ENCODE measurements at regions not wholly inside any gene's neighbourhood (a gene's known extent, or its start where the extent isn't known, plus 50 kb on each side); places are given as distances from the start of the nearest gene placed in this dataset.

GRCh38 chr9:82131072-82131471, 142.5 kb downstream of the SPATA31D1 start:
- no peak overlapping the region for H4K5ac ChIP-seq (ENCODE audit: insufficient read length, low read depth, low read length)
- no peak overlapping the region for H2AFZ ChIP-seq (ENCODE audit: low read length)
- H3K23me2 ChIP-seq (ENCODE audit: insufficient read length, low read depth, low read length, poor library complexity, severe bottlenecking), result no peaks in the 10 kb centered on the region
- H3K56ac ChIP-seq (ENCODE audit: insufficient read length, low read depth, low read length), result no peak overlapping the region
- no peak overlapping the region for H4K8ac ChIP-seq (replicated peaks; ENCODE audit: insufficient read length, low read depth, low read length)
- no peak overlapping the region for H3K27ac ChIP-seq (ENCODE audit: insufficient read length, low read depth, low read length)
- Mint-ChIP-seq H3K36me3 (ENCODE audit: insufficient read depth in 1 of 3, low read depth in 3 of 3) (peaks cover 0 to 4% (median 3%) of the 10 kb centered on the region in 3 experiments; a peak in 4 of 7 replicates), H3K4me3 (no peak overlapping the region), H3K4me1 (peaks cover 4 to 8% of the 10 kb centered on the region in 2 experiments; a peak in 2 of 4 replicates), H3K9me3 (peaks cover 5% of the 10 kb centered on the region in 2 experiments), H3K27ac (no peak overlapping the region), H3K27me3 (ENCODE audit: low read depth) (no peaks in the 10 kb centered on the region; the same call in 1 of the 2 replicates)
- H2BK15ac ChIP-seq (ENCODE audit: low read depth, low read length), result no peak overlapping the region
- H2BK20ac ChIP-seq (ENCODE audit: low read depth, low read length, poor library complexity, severe bottlenecking), result no peak overlapping the region
- H3K4ac ChIP-seq (ENCODE audit: low read depth, low read length), result no peak overlapping the region
- DNase-seq, result no peak
- no peak overlapping the region for H2BK12ac ChIP-seq (ENCODE audit: insufficient read length, low read depth, low read length)
- H2AK5ac ChIP-seq (ENCODE audit: insufficient read length, low read length), result no peak overlapping the region
- no peak overlapping the region for H3K18ac ChIP-seq (ENCODE audit: insufficient read length, low read depth, low read length)
- H3K4me1 ChIP-seq (ENCODE audit: insufficient read depth, low read length), result peaks cover 3% of the 10 kb centered on the region; the same call in 1 of the 2 replicates
- no peak overlapping the region for H3K14ac ChIP-seq (ENCODE audit: insufficient read depth, low read length)
- no peaks in the 10 kb centered on the region for H3K79me2 ChIP-seq (ENCODE audit: insufficient read depth, low read length)
- no peak overlapping the region for H2BK5ac ChIP-seq (ENCODE audit: insufficient read length, low read length)
- H3K9ac ChIP-seq (ENCODE audit: extremely low read depth, insufficient read length, low read length), result no peak overlapping the region
- no peak overlapping the region for H2BK120ac ChIP-seq (ENCODE audit: low read depth, low read length, poor library complexity, severe bottlenecking)
- no peaks in the 10 kb centered on the region for H3K27me3 ChIP-seq (ENCODE audit: insufficient read depth, low read length)
- no peak overlapping the region for H3T11ph ChIP-seq (ENCODE audit: low read length)
- H3K79me1 ChIP-seq (ENCODE audit: insufficient read depth, low read depth, low read length, poor library complexity, severe bottlenecking), result no peaks in the 10 kb centered on the region
- H3K9me3 ChIP-seq (ENCODE audit: control insufficient read depth, low read depth, low read length), result no peaks in the 10 kb centered on the region
- no peak overlapping the region for H3K4me2 ChIP-seq (ENCODE audit: insufficient read depth, insufficient read length, low read length)
- no peak overlapping the region for H4K91ac ChIP-seq (ENCODE audit: insufficient read length, low read depth, low read length)
- TF ChIP-seq CTCF (conservative IDR thresholded peaks at IDR 0.05), result no peak
- WGBS (ENCODE audit: extremely low coverage, insufficient read length, low lambda C conversion rate), result no CpG with 5 or more reads among the region's 9 CpGs
- no peaks in the 10 kb centered on the region for H4K20me1 ChIP-seq (ENCODE audit: control insufficient read depth, insufficient read depth, insufficient read length)
- H3K23ac ChIP-seq (ENCODE audit: insufficient read length, low read depth, low read length), result no peak overlapping the region
